ENCODE measurements at regions not wholly inside any gene's neighbourhood (a gene's known extent, or its start where the extent isn't known, plus 50 kb on each side); places are given as distances from the start of the nearest gene placed in this dataset.

DNA sequence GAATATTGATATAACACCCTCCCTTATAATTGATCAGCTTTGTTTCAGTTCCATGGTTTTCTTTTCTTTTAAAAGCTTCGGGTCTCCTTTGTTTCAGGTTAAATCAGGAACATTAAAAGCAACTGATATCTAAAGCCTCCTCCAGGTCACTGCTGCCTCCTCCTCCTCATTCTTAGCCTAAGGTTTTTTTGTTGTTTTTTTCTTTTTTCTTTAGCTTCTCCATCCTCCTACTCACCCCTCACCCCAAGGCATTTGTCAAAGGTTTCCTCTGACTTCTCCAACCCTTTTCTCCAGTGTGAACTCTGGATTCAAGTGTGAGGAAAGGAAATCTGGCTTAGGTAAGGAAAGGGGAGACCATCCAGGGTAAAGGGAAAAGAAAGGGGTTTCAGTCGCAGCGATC lies 420.2 kb upstream of the NFE2L3 start:
- no peak overlapping the region for H3K4me3 ChIP-seq (ENCODE audit: low read length)
- TF ChIP-seq, protein P1, sequence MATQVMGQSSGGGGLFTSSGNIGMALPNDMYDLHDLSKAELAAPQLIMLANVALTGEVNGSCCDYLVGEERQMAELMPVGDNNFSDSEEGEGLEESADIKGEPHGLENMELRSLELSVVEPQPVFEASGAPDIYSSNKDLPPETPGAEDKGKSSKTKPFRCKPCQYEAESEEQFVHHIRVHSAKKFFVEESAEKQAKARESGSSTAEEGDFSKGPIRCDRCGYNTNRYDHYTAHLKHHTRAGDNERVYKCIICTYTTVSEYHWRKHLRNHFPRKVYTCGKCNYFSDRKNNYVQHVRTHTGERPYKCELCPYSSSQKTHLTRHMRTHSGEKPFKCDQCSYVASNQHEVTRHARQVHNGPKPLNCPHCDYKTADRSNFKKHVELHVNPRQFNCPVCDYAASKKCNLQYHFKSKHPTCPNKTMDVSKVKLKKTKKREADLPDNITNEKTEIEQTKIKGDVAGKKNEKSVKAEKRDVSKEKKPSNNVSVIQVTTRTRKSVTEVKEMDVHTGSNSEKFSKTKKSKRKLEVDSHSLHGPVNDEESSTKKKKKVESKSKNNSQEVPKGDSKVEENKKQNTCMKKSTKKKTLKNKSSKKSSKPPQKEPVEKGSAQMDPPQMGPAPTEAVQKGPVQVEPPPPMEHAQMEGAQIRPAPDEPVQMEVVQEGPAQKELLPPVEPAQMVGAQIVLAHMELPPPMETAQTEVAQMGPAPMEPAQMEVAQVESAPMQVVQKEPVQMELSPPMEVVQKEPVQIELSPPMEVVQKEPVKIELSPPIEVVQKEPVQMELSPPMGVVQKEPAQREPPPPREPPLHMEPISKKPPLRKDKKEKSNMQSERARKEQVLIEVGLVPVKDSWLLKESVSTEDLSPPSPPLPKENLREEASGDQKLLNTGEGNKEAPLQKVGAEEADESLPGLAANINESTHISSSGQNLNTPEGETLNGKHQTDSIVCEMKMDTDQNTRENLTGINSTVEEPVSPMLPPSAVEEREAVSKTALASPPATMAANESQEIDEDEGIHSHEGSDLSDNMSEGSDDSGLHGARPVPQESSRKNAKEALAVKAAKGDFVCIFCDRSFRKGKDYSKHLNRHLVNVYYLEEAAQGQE (IDR thresholded peaks at IDR 0.05; ENCODE audit: borderline replicate concordance) = no peak
- TF ChIP-seq EZH2 (IDR thresholded peaks at IDR 0.05; ENCODE audit: borderline replicate concordance, insufficient read depth, low read length, poor library complexity, severe bottlenecking) (no peak), RAD21 (conservative IDR thresholded peaks at IDR 0.05) (no peak)
- H3K9me2 ChIP-seq (ENCODE audit: insufficient read depth, low read length) = no peaks in the 10 kb centered on the region
- H2AFZ ChIP-seq (ENCODE audit: low read depth, low read length) = no peak overlapping the region
- no peaks in the 10 kb centered on the region for H4K20me1 ChIP-seq (ENCODE audit: insufficient read depth)
- no peak overlapping the region for H3K27ac ChIP-seq (ENCODE audit: low read length)
- no peaks in the 10 kb centered on the region for H3K79me2 ChIP-seq (replicated peaks; ENCODE audit: insufficient read depth, low read length)
- H3K9ac ChIP-seq (ENCODE audit: low read length) = no peak overlapping the region
- H3K4me2 ChIP-seq (ENCODE audit: low read length) = no peak overlapping the region
- no peaks in the 10 kb centered on the region for H3K36me3 ChIP-seq (ENCODE audit: insufficient read depth, low read length)
- H3K9me3 ChIP-seq (ENCODE audit: low read length) = no peaks in the 10 kb centered on the region
- H3F3A ChIP-seq (ENCODE audit: insufficient read depth, low read length, poor library complexity, severe bottlenecking) = no peaks in the 10 kb centered on the region
- H3K27me3 ChIP-seq (ENCODE audit: insufficient read depth, low read depth, low read length) = no peaks in the 10 kb centered on the region

DNA sequence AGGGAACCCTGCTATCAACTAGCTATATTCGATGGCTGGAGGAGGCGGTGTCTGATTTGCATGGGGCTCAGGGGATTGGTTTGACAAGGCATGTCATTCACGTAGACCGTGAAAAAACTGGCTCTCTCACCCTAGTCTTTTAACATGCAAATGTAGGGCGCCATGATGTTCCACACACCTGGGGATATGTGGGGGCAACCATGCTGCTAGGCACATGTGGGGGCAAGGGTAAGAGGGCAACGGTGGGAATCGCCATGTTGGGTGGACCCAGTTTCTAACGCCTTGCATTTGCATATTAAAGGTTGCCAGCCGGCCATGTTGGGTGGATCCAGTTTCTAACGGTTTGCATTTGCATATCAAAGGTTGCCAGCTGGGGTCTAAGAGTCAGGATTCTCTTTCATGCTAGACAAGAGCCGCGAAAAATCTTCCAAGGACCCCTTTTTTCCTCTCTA lies 419.2 kb upstream of the NFE2L3 start:
- H3K4me3 ChIP-seq (ENCODE audit: low read length) = no peak overlapping the region
- H3K27ac ChIP-seq (ENCODE audit: low read length) = no peak overlapping the region
- no peaks in the 10 kb centered on the region for H3K9me3 ChIP-seq (ENCODE audit: low read length)
- no peak overlapping the region for H2AFZ ChIP-seq (ENCODE audit: low read depth, low read length)
- H3K27me3 ChIP-seq (ENCODE audit: insufficient read depth, low read depth, low read length) = no peaks in the 10 kb centered on the region
- TF ChIP-seq, protein P2, sequence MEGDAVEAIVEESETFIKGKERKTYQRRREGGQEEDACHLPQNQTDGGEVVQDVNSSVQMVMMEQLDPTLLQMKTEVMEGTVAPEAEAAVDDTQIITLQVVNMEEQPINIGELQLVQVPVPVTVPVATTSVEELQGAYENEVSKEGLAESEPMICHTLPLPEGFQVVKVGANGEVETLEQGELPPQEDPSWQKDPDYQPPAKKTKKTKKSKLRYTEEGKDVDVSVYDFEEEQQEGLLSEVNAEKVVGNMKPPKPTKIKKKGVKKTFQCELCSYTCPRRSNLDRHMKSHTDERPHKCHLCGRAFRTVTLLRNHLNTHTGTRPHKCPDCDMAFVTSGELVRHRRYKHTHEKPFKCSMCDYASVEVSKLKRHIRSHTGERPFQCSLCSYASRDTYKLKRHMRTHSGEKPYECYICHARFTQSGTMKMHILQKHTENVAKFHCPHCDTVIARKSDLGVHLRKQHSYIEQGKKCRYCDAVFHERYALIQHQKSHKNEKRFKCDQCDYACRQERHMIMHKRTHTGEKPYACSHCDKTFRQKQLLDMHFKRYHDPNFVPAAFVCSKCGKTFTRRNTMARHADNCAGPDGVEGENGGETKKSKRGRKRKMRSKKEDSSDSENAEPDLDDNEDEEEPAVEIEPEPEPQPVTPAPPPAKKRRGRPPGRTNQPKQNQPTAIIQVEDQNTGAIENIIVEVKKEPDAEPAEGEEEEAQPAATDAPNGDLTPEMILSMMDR (IDR thresholded peaks at IDR 0.05; ENCODE audit: poor library complexity, severe bottlenecking) = no peak
- TF ChIP-seq POLR2AphosphoS5 (IDR thresholded peaks at IDR 0.05) (no peak), MXI1 (conservative IDR thresholded peaks at IDR 0.05; ENCODE audit: poor library complexity, severe bottlenecking) (no peak), SMC3 (conservative IDR thresholded peaks at IDR 0.05; ENCODE audit: poor library complexity) (no peak), RAD21 (conservative IDR thresholded peaks at IDR 0.05) (no peak), EZH2 (IDR thresholded peaks at IDR 0.05; ENCODE audit: borderline replicate concordance, insufficient read depth, low read length, poor library complexity, severe bottlenecking) (no peak), EP300 (conservative IDR thresholded peaks at IDR 0.05; ENCODE audit: poor library complexity, severe bottlenecking) (no peak), TAF1 (IDR thresholded peaks at IDR 0.05; ENCODE audit: low read depth) (no peak)
- TF ChIP-seq, protein P1 (IDR thresholded peaks at IDR 0.05; ENCODE audit: borderline replicate concordance) = no peak
- no peak overlapping the region for H3K4me2 ChIP-seq (ENCODE audit: low read length)
- H4K20me1 ChIP-seq (ENCODE audit: insufficient read depth) = no peaks in the 10 kb centered on the region
- H3K36me3 ChIP-seq (ENCODE audit: insufficient read depth, low read length) = no peaks in the 10 kb centered on the region
- no peaks in the 10 kb centered on the region for H3F3A ChIP-seq (ENCODE audit: insufficient read depth, low read length, poor library complexity, severe bottlenecking)
- no peak overlapping the region for H3K9ac ChIP-seq (ENCODE audit: low read length)
- no peaks in the 10 kb centered on the region for H3K9me2 ChIP-seq (ENCODE audit: insufficient read depth, low read length)
- H3K79me2 ChIP-seq (replicated peaks; ENCODE audit: insufficient read depth, low read length) = no peaks in the 10 kb centered on the region

Data from neural cell (in vitro differentiated cells).